SHP77 (cell line): ENCODE measurements at regions not wholly inside any gene's neighbourhood (a gene's known extent, or its start where the extent isn't known, plus 50 kb on each side); places are given as distances from the start of the nearest gene placed in this dataset.

Source experiments
- DNase-seq, 2 experiments: peaks; one replicate each; lab custom pipeline; 2025; lab: John Stamatoyannopoulos, UW

DNA sequence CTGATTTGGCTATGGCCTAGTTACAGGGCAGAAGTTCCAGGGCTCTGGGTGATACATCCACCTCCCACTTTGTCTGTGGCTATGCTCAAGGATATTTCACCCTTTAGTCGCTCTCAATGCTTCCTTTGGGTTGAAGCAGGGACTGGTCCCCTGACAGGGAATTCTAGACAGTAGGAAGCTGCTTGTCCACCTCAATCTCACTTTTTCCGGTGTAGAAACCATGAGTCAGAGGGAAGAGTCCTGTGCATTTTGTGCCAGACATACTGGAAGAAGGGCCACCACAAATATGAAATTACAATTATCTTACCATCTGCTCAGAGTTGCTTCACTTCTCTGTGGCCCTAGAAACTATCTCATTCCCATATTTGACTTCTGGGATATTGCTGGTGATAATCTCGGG, 413.7 kb upstream of the FAT3 start:
- no peak for DNase-seq

DNA sequence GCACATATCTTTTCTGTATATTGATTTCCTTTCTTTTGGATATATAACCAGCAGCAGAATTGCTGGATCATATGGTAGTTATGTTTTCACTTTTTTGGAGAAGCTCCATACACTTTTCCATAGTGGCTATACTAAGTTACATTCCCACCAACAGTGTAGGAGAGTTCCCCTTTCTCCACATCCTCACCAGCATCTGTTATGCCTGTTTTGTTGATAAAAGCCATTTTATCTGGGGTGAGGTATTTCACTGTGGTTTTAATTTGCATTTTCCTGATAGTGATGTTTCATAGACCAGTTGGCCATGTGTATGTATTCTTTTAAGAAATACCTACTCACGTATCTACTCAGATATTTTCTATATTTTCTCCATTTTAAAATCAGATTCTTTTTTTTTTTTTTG, 419.3 kb upstream of the FAT3 start:
- no peak for DNase-seq

DNA sequence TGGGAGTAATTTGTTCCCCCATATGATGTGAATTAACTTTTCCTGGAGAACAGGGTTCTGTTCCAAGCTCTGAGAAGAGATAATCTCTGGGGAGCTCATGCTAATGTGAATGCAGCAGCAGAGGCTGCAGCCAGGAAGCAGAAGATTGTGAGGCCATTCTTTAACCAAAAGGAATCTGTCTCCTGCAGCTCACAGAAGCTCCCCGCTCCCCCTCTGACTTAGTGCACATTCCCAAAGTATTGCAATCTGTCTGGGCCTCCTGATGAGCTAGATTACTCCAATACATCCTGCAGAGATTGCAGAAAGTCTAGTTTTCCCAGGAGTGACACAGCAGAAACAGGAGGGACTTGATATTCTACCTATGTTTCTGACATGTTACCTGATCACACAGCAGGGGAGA, 420.6 kb upstream of the FAT3 start:
- no peak for DNase-seq

DNA sequence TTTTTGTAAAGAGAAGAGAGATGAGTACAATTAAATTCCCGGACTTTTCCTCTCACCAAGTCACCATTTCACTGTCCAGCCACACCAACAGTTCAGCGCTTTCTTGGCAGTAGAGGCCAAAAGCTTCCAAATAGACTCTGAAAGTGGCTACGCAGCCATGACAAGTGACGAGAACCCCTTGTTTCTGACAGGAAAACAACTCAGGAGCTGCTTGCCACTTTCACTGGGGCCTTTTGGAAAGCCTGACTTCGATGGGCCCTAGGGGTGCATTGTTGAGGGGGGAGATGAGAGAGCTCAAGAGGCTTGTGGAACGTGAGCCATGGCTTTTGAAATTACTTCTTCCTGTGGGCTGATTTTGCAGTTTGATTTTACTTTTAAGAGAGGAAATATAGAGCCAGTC, 422.1 kb upstream of the FAT3 start:
- DNase-seq: no peak

DNA sequence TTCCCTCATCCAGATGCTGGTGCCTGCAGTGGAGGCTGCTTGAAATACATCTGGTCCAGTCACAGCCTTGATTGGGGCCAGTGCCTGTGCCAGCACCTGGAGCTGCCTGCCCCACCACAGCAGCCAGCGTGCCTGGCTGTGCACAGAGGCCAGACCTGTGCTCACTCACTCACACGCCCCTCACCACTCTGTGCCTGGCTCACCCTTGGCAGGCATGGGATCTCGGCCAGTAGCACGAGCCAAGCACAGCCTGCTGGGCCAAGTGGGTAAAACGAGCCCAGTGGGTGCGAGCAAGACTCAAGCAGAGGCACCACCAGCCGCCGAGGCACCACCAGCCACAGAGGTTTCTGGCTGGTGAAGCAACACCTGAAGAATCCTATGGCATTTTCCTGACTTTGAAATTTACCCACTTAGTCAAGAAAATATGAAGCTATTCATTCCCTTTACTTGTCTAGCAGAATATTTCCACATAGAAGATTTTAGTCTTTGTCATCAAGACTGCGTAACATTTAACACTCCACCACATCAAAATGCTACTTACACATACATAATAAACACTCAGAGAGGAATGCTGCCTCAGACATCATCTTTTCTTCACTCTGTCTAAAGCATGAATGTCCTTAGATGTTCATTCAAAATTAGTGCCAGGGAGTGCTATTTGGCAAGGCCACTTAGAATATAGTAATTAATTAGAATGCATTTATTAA, 424.3 kb upstream of the FAT3 start:
- no peak for DNase-seq

DNA sequence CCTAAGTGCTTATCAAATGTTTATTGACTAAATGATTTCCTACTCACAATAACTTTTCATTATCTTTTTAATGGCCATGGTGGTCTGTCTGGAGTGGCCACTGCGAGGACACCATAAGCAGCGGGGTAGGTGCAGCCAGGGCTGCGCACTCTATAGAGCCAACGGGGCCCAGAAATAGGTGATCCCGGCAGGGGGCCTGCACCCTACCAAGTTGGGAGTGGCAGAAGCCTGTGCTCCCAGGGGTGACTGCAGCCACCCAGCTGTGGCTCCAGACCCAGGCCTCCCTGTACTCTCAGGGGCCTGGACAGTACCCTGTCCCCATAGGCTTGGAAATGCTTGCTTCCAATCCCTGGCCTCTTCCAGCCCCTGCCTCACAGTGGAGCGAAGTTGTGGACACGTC, 426.4 kb upstream of the FAT3 start:
- DNase-seq: no peak

DNA sequence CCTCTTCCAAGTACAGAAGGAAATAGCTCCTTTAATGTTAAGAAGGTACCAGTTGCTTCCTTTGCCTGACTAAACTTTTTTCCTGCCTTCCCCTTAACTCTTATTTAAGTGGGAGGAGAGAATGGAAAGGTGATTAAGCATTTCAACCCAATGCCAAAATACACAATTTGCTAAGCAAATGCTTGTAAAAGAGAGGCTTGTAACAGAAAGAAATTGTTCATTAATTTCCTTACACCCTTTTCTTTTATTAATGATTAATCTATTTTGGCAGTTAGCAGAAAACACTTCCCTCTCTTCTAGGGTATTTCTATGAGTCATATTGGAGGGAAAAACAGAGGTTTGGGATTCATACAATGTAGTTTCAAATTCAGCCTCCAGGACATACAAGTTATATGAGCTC, 427.6 kb upstream of the FAT3 start:
- DNase-seq: no peak

DNA sequence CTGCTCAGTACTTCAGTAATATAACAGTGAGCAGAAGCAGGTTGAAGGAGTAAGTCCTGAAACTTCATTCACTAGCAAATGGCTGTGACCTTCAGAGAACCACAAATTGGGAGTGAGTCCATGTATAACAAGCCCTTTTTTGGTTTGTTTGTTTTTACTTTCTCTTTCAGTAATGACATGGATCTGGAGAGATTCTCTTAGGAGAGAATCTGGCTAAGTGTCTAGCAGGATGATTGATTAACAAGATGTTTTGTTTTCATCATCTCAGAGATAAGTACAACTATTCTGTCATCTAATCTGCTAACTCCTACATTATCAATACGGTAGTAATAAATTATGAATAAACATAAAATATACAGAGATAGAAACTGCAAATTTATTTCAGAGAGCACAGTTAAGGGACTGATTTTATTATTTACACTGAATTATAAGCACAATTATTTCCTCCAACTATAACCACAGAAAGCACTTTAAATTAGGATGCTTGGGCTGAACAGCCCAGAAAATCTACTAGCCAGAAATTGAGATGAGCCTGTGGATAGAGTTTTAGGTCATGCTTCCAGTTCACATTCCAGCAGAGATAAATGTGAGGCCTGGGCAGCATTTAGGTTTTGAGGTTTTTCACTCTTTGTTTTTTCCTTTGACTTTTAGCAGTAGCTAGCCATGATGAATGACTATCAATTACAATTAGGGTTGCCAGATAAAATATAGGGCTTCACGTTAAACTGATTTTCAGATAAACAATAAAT, 429.3 kb upstream of the FAT3 start:
- no peak for DNase-seq

DNA sequence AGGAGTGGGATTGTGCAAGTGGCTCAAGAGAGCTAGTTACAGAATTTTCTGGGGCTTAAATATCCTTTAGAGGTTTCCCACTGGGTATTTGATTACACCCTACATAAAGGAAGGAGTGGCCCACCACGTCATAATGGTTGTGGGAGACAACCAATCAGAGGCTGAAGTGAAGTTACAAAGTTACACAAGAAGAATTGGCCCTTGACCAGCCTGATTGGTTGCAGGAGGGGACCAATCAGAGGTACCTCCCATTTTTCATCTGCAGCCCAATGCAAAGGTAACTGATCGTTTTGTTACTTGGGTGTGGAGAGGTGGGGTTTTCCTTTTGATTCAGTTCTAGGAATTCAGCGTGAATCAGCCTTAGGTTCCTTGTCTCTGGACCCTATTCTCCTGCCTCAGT, 430.5 kb upstream of the FAT3 start:
- DNase-seq: no peak

DNA sequence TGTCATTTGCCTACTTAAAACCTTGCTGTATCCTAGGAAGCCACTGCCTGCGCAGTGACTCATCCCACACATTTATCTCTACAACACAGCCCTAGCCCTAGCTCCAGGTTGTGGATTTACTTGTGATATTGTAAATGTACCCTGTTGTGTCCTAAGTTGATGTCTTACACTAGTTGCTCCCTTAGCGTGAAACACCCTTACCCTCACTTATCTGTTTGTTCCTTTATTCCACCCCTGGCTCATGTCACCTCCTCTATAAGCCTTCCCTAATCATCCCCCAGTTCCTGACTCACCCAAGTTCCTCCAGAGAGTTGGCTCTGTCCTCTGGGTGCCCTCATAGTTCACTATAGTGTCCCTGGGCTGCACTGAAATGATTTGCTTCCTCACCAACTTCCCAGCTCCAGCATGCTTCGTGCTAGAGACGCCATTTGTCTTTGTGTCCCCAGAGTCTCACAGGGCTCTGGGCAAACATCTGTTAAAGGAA, 431.8 kb upstream of the FAT3 start:
- no peak for DNase-seq

DNA sequence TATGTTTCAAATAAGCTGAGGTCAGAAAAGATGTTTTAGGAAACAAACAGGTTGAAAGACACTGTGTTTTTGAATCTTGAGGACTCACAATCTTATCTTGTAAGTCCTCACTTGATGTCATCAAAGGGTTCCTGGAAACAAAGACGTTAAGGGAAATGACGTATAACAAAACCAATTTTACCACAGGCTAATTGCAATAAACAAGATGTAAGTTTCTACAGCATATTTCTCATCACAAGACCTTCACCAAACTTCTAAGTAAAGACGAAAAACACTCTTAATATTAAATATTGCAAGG, 433.5 kb upstream of the FAT3 start:
- DNase-seq: no peak

DNA sequence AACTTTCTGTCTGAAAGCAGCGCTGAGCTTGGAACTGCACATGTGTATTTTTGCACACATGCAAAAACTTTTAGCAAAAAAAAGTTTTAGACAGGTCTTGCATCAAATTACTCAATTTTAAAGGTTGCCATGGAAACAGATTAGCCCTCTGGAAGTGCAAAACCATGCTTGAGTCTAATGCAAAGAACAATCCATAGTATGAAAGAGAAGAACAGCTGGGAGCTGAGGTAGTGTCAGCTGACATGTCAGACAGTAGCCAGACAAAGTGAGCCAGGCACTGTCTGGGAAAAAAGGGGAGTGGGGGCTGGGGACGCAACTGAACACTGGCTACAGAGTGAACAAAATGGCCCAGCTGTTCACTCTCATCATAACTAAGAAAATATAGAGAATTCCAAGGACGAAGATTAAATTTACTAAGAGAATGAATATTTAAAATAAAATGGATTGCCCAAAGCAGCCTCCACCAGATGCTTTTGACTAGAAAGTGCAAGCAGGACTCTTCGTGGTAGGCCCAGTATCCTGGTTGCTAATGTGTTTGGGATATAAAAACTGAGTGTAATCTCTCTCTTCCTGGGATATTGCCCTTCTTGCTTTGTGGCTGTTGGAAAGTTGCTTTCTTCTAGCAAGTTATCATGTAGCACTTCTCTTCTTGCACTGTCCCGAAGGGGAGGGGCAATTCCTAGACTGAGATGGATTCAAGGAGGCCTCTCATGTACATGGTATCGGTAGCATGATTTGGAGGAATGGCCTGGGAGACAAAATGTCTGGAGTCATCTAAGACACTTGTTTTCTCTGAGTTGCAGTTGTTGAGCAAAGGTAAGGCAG, 434.1 kb upstream of the FAT3 start:
- DNase-seq: no peak

DNA sequence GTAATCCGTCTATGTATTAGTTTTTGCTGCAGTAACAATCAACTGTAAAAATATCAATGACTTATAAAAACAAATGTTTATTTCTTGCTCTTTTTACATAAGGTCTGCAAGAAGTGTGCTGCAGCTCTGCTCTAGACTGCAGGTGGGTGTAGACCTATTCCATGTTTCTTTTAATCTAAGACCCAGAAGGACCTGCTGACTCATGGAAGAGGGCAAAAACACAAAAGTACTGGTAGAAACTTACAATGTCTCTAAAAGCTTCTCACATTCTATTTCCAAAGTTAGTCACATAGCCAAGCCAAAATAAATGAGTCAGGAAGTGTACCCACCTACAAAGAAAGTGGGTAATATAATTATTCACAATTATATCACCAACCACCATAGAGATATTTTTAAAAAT, 435.9 kb upstream of the FAT3 start:
- DNase-seq: no peak

DNA sequence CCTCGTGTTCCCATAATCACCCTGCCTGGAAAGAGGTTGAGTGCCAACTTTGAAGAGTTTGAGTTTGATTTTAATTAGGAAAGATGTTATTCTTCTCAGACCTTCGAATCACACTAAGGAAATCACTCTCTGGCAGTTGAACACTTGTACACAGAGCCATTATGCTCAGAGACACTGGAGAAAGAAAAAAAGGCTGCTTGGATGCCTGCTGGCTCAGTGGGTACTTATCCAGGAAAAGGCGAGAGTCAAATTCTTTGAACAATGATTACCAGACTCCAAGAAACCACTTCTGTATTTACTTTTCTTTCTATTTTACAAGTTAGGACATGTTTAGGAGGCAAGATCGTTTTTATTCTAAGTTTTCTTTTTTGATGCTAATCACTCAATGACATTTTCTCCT, 438.5 kb upstream of the FAT3 start:
- DNase-seq: no peak

DNA sequence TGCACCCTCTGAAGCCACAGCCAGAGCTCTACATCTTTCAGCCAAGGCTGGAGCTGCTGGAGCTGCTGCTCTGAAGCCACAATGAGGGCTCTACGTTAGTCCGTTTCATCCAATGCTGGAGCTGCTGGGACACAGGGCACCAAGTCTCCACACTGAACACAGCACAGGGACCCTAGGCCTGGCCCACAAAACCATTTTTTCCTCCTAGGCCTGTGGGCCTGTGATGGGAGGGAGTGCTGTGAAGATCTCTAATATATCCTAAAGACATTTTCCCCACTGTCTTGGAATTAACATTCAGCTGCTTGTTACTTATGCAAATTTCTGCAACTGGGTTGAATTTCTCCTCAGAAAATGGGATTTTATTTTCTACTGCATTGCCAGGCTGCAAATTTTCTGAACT, 441.4 kb upstream of the FAT3 start:
- DNase-seq: no peak

DNA sequence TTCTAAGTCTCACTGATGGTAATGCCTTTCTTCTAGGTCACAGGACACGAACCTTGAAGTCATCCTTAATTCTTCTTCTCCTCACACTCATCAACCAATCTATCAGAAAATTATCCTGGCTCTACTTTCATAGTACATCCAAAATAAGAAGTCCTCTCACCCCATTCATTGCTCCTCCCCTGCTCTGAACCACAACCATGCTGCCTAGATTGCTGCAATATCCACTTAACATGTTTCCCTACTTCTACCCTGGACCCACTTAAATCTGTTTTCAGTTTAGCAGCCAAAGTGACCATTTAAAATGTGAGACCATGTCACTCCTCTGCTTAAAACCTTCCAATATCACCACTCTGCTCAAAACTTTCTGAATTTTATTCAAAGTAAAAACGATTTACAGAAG, 445.9 kb upstream of the FAT3 start:
- no peak for DNase-seq

DNA sequence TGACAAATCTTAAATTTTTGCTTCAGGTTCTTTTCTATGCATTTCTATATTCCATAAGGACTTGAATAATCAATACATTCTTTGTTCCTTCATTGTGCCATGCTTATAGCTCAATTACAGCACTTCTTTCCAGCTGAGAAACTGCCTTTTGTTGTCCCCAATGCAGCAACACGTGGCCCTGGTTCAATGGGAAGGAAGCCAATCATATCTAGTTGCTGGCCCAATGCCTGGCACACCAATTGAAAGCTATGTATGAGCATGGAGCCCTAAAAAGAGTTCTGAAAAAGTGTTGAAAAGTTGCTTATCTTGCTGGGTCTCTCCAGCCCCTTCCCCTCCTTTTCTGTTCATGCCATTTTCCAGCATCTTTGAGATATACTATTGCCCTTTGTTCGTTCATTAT, 448.0 kb upstream of the FAT3 start:
- DNase-seq: no peak

DNA sequence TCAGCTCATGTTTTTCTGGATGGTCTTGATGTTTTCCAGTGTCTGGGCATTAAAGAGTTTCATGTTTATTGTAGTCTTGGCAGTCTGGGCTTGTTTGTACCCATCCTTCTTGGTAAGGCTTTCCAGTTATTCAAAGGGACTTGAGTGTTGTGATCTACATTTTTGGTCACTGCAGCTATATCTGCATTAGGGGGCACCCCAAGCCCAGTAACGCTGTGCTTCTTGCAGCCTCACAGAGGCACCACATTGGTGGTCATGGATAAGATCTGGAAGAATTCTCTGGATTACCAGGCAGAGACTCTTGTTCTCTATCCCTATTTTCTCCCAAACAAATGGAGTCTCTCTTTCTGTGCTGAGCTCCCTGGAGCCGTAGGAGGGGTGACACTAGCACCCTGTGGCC, 451.5 kb upstream of the FAT3 start:
- DNase-seq: peak in 1 of 2 experiments; percentile 8

DNA sequence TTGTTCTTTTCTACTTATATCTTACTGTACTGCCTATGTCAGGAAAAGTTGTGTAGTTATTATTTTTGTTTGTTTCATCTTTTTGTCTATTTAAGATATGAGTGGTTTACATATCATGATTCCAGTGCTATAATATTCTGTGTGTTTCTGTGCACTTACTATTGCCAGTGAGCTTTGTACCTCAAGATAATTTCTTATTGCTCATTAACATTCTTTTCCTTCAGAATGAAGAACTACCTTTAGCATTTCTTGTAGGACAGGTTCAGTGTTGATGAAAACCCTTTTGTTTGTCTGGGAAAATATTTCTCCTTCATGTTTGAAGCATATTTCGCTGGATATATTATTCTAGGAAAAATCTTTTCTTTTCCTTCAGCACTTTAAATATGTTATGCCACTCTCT, 452.7 kb upstream of the FAT3 start:
- DNase-seq: no peak

DNA sequence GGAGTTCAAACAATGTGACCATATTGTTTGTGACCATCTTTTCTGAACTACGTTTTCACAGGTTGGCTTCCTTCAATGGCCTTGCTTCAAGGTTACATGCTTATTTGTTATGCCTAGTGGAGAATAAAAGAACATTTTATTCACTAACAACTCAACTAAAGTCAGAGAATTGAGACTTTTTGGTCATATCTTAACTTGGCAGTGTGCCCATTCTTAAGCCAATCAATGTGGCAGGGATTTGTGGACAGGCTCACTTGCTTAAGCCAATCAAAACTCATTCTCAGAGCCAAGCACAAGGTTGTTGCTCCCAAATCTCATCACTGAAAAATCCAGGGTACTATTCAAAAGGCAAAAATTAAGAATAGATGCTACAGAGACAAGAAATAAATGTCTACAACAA, 455.8 kb upstream of the FAT3 start:
- DNase-seq: no peak

DNA sequence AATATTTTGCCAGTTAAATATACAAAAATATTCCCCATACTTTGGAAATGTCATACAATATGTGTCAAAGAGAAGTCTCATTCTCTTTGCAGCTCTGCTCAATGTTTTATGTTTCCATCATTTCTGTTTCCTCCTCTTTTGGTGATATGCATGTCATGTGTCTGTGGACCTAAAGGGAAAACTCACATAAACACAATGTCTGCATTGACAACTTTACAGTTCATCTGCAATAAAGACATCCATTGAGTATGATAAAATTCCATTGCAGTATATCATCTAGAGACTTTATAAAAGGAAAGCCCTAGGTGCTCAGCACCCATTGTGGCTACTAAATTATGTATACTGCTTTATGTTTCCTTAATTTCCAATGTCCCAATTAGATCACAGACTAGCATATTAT, 461.3 kb upstream of the FAT3 start:
- DNase-seq: no peak

DNA sequence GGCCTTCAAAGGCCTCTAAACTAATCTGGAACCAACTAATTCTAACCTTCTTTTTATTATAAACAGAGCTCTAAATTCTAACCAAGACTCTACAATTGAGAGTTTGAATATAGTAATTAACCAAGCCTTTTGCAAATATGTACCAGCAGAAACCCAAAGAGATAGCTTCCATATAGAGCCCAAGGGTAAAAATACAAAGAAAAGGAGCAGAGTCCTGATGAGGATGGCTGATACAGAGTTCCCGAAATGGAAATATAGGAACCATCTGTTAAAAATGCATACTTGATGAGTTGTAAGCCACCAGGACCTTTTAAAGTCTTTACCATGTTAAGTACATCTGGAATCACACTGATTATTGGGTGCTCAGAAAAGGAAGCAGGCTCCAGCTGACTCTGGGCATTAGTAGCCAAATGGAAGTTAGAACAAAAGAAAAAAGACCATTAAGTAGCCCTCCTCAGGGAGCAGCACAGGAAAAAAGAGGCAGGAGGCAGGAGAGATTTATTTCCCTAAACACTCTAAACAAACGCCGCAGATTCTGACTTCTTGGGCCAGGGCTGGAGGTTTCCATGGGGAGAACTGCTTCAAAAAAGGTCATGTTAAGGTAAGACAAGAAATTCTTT, 463.1 kb upstream of the FAT3 start:
- no peak for DNase-seq
